ENCODE measurements at regions not wholly inside any gene's neighbourhood (a gene's known extent, or its start where the extent isn't known, plus 50 kb on each side); places are given as distances from the start of the nearest gene placed in this dataset.

- TF ChIP-seq, protein P1, sequence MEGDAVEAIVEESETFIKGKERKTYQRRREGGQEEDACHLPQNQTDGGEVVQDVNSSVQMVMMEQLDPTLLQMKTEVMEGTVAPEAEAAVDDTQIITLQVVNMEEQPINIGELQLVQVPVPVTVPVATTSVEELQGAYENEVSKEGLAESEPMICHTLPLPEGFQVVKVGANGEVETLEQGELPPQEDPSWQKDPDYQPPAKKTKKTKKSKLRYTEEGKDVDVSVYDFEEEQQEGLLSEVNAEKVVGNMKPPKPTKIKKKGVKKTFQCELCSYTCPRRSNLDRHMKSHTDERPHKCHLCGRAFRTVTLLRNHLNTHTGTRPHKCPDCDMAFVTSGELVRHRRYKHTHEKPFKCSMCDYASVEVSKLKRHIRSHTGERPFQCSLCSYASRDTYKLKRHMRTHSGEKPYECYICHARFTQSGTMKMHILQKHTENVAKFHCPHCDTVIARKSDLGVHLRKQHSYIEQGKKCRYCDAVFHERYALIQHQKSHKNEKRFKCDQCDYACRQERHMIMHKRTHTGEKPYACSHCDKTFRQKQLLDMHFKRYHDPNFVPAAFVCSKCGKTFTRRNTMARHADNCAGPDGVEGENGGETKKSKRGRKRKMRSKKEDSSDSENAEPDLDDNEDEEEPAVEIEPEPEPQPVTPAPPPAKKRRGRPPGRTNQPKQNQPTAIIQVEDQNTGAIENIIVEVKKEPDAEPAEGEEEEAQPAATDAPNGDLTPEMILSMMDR (conservative IDR thresholded peaks at IDR 0.05; ENCODE audit: low read length), result no peak
- no peak for TF ChIP-seq EZH2phosphoT487 (IDR thresholded peaks at IDR 0.05; ENCODE audit: borderline replicate concordance)
Measured at GRCh38 chr11:135073381-135073780, 661.3 kb upstream of the B3GAT1 start.

Measured in Loucy (cell line).